Activated T-cell treated with anti-CD3 and anti-CD28 coated beads, Interleukin-2, amount 50 U/mL, for 24 hours (primary cell): ENCODE measurements at regions not wholly inside any gene's neighbourhood (a gene's known extent, or its start where the extent isn't known, plus 50 kb on each side); places are given as distances from the start of the nearest gene placed in this dataset.
"Not testable (repeated sequence)": the region's sequence is repeated elsewhere in the genome, so short reads cannot be mapped to it uniquely, and the experiment has no call there.

ENCODE experiments used
- DNase-seq: peaks from one replicate; pipeline ENCODE4 v3.0.0-alpha.2; 2020
- H3K27ac Mint-ChIP-seq: 2 replicates; pipeline ENCODE4 v1.8.0; 2020; ENCODE audit warnings: mild to moderate bottlenecking, mixed read lengths
- H3K27me3 Mint-ChIP-seq: 2 replicates; pipeline ENCODE4 v1.8.0; 2020; ENCODE audit warnings: mixed read lengths
- H3K36me3 Mint-ChIP-seq: 2 replicates; pipeline ENCODE4 v1.8.0; 2020; ENCODE audit warnings: low read depth, mixed read lengths
- H3K4me1 Mint-ChIP-seq: 2 replicates; pipeline ENCODE4 v1.8.0; 2020; ENCODE audit warnings: low read depth, mixed read lengths
- H3K4me3 Mint-ChIP-seq: 2 replicates; pipeline ENCODE4 v1.8.0; 2020; ENCODE audit warnings: mild to moderate bottlenecking, moderate library complexity, mixed read lengths
- H3K9me3 Mint-ChIP-seq: 2 replicates; pipeline ENCODE4 v1.8.0; 2020; ENCODE audit warnings: mixed read lengths

DNA sequence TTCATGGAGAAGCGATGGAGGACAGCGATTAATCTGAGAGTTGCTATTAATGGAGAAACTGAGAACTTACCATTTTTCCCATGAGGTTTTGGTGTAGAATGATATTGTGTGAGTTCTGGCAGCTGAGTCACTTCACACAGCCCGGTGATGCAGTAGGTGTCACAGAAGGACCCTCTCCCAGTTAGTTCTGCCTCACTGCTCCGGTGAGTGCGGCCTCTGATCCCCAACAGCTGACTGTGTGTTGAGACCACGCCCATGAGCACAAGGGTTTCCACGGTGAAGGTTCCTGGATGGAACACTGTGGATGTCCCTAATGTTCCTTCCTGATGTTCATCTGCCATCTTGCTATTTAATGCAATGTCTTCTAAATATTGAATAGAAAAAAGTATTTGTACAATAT lies 114.0 kb upstream of the SULF2 start:
- H3K4me1 Mint-ChIP-seq, H3K9me3 Mint-ChIP-seq, DNase-seq, H3K27me3 Mint-ChIP-seq, H3K27ac Mint-ChIP-seq, H3K4me3 Mint-ChIP-seq, H3K36me3 Mint-ChIP-seq: not testable (repeated sequence)

DNA sequence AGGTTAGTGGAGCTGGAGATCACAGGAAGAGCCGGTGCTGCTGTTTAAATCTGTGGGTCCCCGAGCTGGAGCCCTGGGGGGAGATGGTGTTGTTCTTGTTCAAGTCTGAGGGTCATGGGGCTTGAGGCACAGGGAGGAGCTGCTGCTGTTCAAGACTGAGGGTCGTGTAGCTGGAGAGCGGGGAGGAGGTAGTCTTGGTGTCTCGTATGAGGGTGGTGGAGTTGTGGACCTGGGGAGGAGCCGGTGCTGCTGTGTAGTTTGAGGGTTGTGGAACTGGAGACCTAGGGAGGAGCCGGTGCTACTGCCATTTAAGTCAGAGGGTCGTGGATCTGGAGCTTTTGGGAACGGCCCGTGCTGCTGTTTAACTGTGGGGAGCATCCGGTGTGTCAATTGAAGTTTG lies 112.2 kb upstream of the SULF2 start:
- DNase-seq = no peak
- Mint-ChIP-seq H3K4me3 (no peak overlapping the region), H3K9me3 (no peaks in the 10 kb centered on the region), H3K27ac (no peak overlapping the region), H3K36me3 (no peaks in the 10 kb centered on the region), H3K4me1 (no peaks in the 10 kb centered on the region), H3K27me3 (no peaks in the 10 kb centered on the region)

DNA sequence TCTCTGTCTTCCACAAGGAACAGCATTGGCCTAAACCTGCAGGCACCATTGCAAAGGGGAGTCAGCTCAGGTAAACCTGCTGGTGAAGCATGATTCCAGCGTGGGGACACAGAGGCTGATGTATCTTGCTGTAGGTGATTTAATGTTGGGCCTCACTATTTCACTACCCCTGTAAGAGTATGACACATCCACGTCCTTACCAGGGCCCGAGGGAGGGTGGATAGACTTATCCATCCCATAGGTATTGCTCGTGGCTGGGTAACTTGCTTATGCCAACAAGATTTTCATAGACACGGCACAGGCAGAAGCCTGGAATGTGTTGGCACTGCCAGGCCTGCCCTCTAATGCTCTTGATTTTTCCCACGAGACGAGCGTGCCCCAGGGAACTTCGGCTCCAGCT lies 107.4 kb upstream of the SULF2 start:
- not testable (repeated sequence) for H3K9me3 Mint-ChIP-seq, H3K4me3 Mint-ChIP-seq, H3K27me3 Mint-ChIP-seq, H3K4me1 Mint-ChIP-seq, DNase-seq, H3K27ac Mint-ChIP-seq, H3K36me3 Mint-ChIP-seq

- H3K36me3 Mint-ChIP-seq, H3K27ac Mint-ChIP-seq, H3K27me3 Mint-ChIP-seq, H3K4me1 Mint-ChIP-seq, DNase-seq, H3K9me3 Mint-ChIP-seq, H3K4me3 Mint-ChIP-seq: not testable (repeated sequence)
Observed at GRCh38 chr20:47890708-47891107, 105.4 kb upstream of the SULF2 start.

GRCh38 chr20:47889751-47890150 lies 104.5 kb upstream of the SULF2 start:
- H3K4me1 Mint-ChIP-seq, H3K36me3 Mint-ChIP-seq, H3K4me3 Mint-ChIP-seq, H3K27me3 Mint-ChIP-seq, H3K27ac Mint-ChIP-seq, DNase-seq, H3K9me3 Mint-ChIP-seq: not testable (repeated sequence)

GRCh38 chr20:47888351-47888750 lies 103.1 kb upstream of the SULF2 start:
- Mint-ChIP-seq H3K9me3 (no peaks in the 10 kb centered on the region), H3K36me3 (no peaks in the 10 kb centered on the region), H3K27ac (no peak overlapping the region), H3K4me3 (no peak overlapping the region), H3K27me3 (peaks cover 4% of the 10 kb centered on the region), H3K4me1 (no peaks in the 10 kb centered on the region)
- no peak for DNase-seq

DNA sequence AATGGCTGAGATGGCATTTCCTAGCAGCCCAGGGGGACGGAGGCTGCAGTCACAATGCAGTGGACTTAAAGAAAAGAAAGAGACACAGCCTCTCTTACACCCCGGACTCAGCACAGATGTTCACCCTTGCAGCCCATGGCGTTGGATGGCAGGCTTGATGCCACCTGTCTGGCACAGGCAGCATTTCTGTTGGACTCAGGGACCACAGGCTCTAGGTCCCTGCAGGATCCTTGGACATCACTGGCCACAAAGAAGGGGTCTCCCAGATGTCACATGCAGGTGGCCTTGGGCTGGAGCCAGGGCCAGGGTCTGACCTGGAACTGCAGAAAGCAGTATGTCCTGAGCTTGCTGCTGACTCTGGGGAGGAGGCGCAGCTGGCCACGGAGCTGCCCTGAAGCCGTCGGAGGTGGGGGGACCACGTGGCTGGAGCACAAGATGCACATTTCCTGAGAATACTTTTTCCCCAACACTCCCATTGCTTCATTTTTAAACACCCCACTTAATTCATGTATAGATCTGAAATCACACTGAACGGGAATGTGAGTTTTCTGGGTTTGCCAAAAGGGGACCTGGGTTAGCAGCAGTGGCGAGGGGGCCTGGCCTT lies 102.3 kb upstream of the SULF2 start:
- no peaks in the 10 kb centered on the region for H3K4me1 Mint-ChIP-seq
- DNase-seq = no peak
- peaks cover 4% of the 10 kb centered on the region for H3K27me3 Mint-ChIP-seq

DNA sequence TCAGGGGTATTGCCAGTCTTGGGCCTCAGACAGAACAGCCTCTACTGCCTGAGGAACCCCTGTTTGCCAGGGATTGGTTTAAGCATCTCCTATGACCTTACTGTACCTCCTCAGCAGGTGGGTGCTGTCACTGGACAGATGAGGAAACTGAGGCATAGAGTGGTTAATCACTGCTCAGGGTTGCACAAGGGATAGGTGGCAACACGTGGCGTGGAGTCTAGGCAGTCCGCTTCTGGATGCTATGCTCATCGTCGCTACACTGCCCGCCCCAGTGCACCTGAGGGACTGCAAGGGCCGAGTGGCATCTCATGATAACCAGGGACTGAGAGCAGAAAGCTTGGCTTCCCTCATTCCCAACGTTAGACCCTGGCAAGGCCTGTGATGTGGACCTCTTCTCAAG lies 101.8 kb upstream of the SULF2 start:
- no peak overlapping the region for H3K27ac Mint-ChIP-seq
- DNase-seq = no peak
- H3K9me3 Mint-ChIP-seq = no peaks in the 10 kb centered on the region
- H3K4me3 Mint-ChIP-seq = no peak overlapping the region
- H3K27me3 Mint-ChIP-seq = peaks cover 4% of the 10 kb centered on the region
- no peaks in the 10 kb centered on the region for H3K4me1 Mint-ChIP-seq
- H3K36me3 Mint-ChIP-seq = no peaks in the 10 kb centered on the region

More for the DNA sequence above, 102.3 kb upstream of the SULF2 start:
- Mint-ChIP-seq H3K36me3 (no peaks in the 10 kb centered on the region), H3K27ac (no peak overlapping the region), H3K9me3 (no peaks in the 10 kb centered on the region), H3K4me3 (no peak overlapping the region)

DNA sequence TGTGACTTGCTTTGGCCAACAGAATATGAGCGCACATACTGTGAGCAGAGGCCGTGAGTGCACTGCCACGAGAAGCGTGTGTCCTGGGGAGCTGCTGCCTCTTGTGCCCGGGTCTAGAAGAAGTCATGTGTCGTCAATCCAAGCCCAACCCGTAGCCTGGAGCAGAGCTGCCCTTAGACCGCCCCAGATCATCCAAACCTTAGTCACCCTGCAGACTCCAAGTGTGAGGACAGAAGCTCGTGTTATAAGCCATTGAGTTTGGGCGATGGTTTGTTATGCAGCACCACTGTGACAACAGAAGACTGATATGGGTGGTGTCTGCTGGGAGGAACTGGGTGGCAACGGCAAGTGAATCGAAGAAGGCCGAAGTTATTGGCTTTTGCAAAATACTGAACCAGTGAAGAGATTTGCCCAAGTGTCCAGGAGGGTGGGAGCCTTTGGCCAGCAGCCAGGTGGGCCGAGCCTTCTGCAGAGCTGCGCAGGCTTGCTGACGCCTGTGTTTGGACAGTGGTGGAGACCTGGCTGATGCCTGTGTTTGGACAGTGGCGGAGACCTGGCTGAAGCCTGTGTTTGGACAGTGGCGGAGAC lies 101.3 kb upstream of the SULF2 start:
- no peak overlapping the region for H3K4me3 Mint-ChIP-seq
- H3K36me3 Mint-ChIP-seq = no peaks in the 10 kb centered on the region
- H3K4me1 Mint-ChIP-seq = no peaks in the 10 kb centered on the region
- H3K27me3 Mint-ChIP-seq = peaks cover 4% of the 10 kb centered on the region
- DNase-seq = no peak
- no peaks in the 10 kb centered on the region for H3K9me3 Mint-ChIP-seq
- no peak overlapping the region for H3K27ac Mint-ChIP-seq

DNA sequence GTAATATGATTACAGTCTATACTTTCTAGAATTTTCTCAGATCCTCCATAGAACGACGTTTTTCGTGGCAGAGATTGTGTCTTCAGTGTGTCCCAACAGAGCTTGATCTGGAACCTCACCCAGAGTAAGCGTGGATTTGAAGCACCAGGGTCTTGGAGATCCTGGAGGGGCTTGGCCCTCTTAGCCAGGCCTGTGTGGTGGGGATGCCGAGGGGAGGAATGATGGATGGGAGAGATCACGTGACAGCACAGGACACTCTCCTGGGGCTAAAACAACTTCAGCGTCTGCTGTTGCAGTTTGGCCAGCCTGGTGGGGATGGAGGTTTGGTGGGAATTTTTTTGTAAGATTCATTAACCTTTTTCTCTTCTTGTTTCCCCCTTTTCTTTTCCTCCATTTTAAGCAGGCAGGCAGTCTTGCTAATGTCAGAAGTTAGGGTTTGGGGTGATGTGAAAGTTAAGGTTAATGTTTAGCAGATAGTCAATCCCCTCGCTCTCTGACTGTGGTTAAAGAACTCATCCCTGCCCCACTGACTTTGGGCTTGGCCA lies 100.7 kb upstream of the SULF2 start:
- Mint-ChIP-seq H3K27ac (no peak overlapping the region), H3K27me3 (peaks cover 4% of the 10 kb centered on the region), H3K9me3 (no peaks in the 10 kb centered on the region), H3K4me1 (no peaks in the 10 kb centered on the region), H3K36me3 (no peaks in the 10 kb centered on the region), H3K4me3 (no peak overlapping the region)
- DNase-seq = no peak

GRCh38 chr20:47883940-47884339 lies 98.7 kb upstream of the SULF2 start:
- not testable (repeated sequence) for H3K4me3 Mint-ChIP-seq, H3K27me3 Mint-ChIP-seq, DNase-seq, H3K36me3 Mint-ChIP-seq, H3K4me1 Mint-ChIP-seq, H3K27ac Mint-ChIP-seq, H3K9me3 Mint-ChIP-seq

DNA sequence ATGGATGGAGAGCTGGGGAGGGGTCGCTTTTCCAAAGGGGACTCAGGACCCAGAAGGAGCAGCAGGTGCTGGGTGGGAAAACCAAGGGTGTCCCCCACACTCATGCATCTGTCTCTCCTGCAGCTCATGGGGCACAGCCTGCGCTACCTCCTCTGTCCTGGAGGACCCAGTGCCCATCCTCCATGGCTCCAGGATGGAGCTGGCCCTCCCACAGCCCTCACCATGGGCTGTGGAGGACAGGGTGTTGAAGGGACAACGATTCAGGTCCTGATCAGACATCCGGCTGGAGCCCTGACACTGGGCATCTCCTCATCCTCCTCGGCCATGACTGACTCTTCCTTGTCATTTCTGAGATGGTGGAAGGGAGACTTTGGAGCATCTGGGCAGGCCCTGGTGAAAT lies 97.9 kb upstream of the SULF2 start:
- no peak overlapping the region for H3K27ac Mint-ChIP-seq
- peaks cover 4% of the 10 kb centered on the region for H3K27me3 Mint-ChIP-seq
- no peaks in the 10 kb centered on the region for H3K4me1 Mint-ChIP-seq
- no peak for DNase-seq
- H3K9me3 Mint-ChIP-seq = no peaks in the 10 kb centered on the region
- H3K4me3 Mint-ChIP-seq = no peak overlapping the region
- no peaks in the 10 kb centered on the region for H3K36me3 Mint-ChIP-seq

DNA sequence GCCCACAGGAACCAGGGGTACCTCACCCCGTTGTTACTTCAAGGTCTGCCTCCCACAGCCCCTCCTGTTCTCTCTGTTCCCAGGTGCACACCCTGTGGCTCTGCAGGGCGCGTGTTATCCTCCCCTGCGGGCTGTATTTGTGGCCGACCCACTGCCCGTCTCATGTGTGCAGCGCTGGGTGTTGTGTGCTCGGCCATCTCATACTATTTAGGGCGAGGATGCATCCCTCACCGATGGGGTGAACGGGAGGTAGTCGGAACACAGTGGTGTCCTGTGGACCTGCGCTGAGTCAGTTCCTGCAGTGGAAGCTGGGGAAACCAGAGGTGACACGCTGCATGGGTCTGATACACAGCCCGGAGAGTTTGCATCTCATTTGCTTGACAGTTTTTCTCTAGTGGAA lies 94.5 kb upstream of the SULF2 start:
- Mint-ChIP-seq H3K9me3 (no peaks in the 10 kb centered on the region), H3K36me3 (no peaks in the 10 kb centered on the region), H3K27me3 (peaks cover 3% of the 10 kb centered on the region), H3K4me3 (no peak overlapping the region), H3K4me1 (no peaks in the 10 kb centered on the region), H3K27ac (no peak overlapping the region)
- DNase-seq = no peak

DNA sequence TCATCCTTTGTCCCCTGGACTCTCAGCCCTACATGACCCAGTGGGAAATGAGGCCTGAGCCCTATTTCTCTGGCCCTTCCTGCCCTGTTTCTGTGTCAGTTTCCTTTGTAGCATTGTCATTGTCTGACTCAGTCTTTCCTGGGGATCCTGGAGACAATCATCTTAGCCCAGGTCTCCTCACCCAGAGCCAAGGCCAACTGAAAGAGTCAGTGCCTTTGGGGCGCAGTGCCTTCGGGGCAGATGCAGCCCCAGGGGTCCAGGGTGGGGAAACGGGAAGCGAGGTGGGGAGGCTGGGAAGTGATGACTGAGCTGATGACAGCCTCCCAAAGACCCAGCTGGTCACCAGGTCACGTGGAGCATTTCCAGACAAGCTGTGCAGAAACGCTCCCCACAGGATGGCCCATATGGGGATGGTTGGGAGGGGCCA lies 93.3 kb upstream of the SULF2 start:
- peaks cover 3% of the 10 kb centered on the region for H3K27me3 Mint-ChIP-seq
- no peak overlapping the region for H3K4me3 Mint-ChIP-seq
- no peaks in the 10 kb centered on the region for H3K9me3 Mint-ChIP-seq
- H3K4me1 Mint-ChIP-seq = no peaks in the 10 kb centered on the region
- H3K36me3 Mint-ChIP-seq = no peaks in the 10 kb centered on the region
- no peak for DNase-seq
- no peak overlapping the region for H3K27ac Mint-ChIP-seq

DNA sequence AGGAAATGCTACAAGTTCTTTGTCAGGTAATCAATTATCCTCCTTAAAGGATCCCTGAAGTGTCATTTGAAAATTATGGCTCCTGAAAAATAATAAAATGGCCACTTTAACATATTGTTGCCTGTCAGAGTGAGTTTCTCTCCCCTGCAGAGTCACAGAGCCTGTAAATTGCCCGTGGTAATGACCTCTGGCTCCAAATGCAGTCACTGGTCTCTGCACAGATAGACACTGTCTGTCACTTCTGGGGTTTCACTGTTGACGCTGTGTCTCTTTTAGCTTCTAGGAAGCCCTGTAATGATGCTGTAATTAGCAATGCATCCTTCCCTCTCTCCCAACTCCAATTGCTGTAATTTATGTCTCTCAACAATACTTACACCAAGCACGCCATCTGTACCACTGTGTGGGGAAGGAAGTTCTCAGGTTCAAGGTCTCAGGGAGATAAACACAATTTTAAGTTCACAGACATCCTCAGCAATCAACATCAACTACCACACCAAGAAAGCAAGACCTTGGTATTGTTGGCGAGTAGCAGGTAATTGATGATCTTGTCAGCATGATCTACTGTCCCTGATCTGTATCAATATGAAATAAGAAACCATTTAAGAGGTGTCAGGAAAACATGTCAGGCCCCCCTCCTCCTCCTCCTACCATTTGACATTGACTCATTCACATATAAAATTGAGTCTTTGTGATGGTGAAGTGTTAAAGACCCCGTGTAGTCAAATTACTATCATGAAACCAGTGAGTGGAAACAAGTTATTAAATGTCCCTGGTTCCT lies 91.2 kb upstream of the SULF2 start:
- no peak for DNase-seq
- no peak overlapping the region for H3K27ac Mint-ChIP-seq
- H3K4me3 Mint-ChIP-seq = no peak overlapping the region
- H3K36me3 Mint-ChIP-seq = no peaks in the 10 kb centered on the region
- no peaks in the 10 kb centered on the region for H3K9me3 Mint-ChIP-seq
- no peaks in the 10 kb centered on the region for H3K4me1 Mint-ChIP-seq
- peaks cover 7% of the 10 kb centered on the region for H3K27me3 Mint-ChIP-seq
